ENCODE measurements at regions not wholly inside any gene's neighbourhood (a gene's known extent, or its start where the extent isn't known, plus 50 kb on each side); places are given as distances from the start of the nearest gene placed in this dataset.

DNA sequence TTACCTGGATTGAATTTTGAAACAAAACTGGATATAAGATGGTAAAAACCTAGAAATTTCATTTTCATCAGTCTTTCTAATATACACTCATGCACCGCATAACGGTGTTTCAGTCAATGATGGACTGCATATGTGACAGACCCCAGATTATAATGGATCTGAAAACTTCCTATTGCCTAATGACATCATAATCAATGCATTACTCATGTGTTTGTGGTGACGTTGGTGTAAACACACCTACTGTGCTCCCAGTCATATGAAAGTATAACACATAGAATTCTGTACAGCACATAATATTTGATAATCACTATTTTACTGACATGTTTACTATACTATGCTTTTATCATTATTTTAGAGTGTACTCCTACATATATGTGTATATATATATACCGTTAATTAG lies 119.9 kb upstream of the AGA start:
- TF ChIP-seq CTCF (IDR thresholded peaks at IDR 0.05 in 4 of 5, conservative IDR thresholded peaks at IDR 0.05 in 1 of 5) (no peak), POLR2A (IDR thresholded peaks at IDR 0.05) (no peak)

Measured in gastrocnemius medialis (tissue), 4 donors.